Left lung (tissue), 4 donors: ENCODE measurements at regions not wholly inside any gene's neighbourhood (a gene's known extent, or its start where the extent isn't known, plus 50 kb on each side); places are given as distances from the start of the nearest gene placed in this dataset.

Experiments
- ATAC-seq: fragments of 200-7000 bp; cut with Tn5 transposase; one replicate; pipeline ENCODE4 v1.9.1; 2020; ENCODE audit warnings: moderate library complexity
- DNase-seq, 4 donors: peaks; one replicate each; pipeline ENCODE4 v3.0.0-alpha.2; 2013 to 2020
- H3K27ac ChIP-seq, 2 donors: fragments of 200-600 bp; sonication (generic) in 1 of 2; one replicate each; pipeline versions ENCODE4 v1.5.0 to v1.8.0; 2020 to 2021
- H3K27me3 ChIP-seq, 2 donors: fragments of 200-600 bp; sonication (generic) in 1 of 2; one replicate each; pipeline versions ENCODE4 v1.5.0 to v1.8.0; 2020 to 2021
- H3K36me3 ChIP-seq, 2 donors: fragments of 200-600 bp; sonication (generic) in 1 of 2; one replicate each; pipeline versions ENCODE4 v1.5.0 to v1.8.0; 2020 to 2021
- H3K4me1 ChIP-seq, 2 donors: fragments of 200-600 bp; one replicate each; pipeline ENCODE4 v1.8.0; 2021
- H3K4me3 ChIP-seq, 2 donors: fragments of 200-600 bp; sonication (generic) in 1 of 2; one replicate each; pipeline versions ENCODE4 v1.5.0 to v1.8.0; 2020 to 2021; ENCODE audit warnings: mild to moderate bottlenecking in 1 of 2
- H3K9me3 ChIP-seq, 2 donors: fragments of 200-600 bp; sonication (generic) in 1 of 2; one replicate each; pipeline versions ENCODE4 v1.5.0 to v1.8.0; 2020 to 2021
- intact Hi-C, 2 donors: fragments of 100-400 bp; cut with DNase I; formaldehyde crosslinking; loops; one replicate each; pipeline versions ENCODE4 v1.11.2 to v1.14.2; 2022
- TF ChIP-seq, protein P1 (sequence below), 2 donors: fragments of 200-600 bp; sonication (generic) in 1 of 2; IDR thresholded peaks; one replicate each; pipeline versions ENCODE4 v1.5.0 to v1.8.0; 2021; ENCODE audit warnings: antibody characterized with exemption in 2 of 2
- donor health status: DM: no; HTN: yes; CAD: no.
- donor health status: DM: no; HTN: no; CAD: no.

DNA sequence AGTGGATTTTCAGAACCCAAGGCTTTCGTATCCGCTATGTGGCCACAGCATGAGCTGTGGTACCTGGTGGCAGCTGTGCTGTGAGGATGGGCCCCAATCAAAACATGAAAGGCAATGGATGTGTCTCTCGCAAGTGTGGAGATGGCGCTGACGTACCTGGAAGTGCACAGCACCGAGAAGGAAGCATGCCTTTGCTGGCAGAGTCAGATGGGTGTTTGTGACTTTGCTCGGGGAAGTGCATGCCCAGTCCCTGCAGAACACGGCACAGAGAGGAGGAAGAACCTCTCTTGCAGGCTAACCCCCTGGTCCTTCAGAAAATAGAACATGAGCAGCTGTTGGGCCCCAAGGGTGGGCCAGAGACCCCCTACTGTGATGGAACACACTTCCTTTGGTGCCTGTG is 654.1 kb upstream of the ZWINT start:
- Histone ChIP-seq H3K4me1 (no peaks in the 10 kb centered on the region), H3K9me3 (peaks cover 0 to 12% of the 10 kb centered on the region in 2 donors), H3K4me3 (no peak overlapping the region), H3K36me3 (no peaks in the 10 kb centered on the region), H3K27me3 (no peaks in the 10 kb centered on the region), H3K27ac (no peak overlapping the region)
- intact Hi-C loops: no loop called here
- no peak for DNase-seq
- ATAC-seq: no peak
- TF ChIP-seq, protein P1, sequence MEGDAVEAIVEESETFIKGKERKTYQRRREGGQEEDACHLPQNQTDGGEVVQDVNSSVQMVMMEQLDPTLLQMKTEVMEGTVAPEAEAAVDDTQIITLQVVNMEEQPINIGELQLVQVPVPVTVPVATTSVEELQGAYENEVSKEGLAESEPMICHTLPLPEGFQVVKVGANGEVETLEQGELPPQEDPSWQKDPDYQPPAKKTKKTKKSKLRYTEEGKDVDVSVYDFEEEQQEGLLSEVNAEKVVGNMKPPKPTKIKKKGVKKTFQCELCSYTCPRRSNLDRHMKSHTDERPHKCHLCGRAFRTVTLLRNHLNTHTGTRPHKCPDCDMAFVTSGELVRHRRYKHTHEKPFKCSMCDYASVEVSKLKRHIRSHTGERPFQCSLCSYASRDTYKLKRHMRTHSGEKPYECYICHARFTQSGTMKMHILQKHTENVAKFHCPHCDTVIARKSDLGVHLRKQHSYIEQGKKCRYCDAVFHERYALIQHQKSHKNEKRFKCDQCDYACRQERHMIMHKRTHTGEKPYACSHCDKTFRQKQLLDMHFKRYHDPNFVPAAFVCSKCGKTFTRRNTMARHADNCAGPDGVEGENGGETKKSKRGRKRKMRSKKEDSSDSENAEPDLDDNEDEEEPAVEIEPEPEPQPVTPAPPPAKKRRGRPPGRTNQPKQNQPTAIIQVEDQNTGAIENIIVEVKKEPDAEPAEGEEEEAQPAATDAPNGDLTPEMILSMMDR (IDR thresholded peaks at IDR 0.05): no peak

DNA sequence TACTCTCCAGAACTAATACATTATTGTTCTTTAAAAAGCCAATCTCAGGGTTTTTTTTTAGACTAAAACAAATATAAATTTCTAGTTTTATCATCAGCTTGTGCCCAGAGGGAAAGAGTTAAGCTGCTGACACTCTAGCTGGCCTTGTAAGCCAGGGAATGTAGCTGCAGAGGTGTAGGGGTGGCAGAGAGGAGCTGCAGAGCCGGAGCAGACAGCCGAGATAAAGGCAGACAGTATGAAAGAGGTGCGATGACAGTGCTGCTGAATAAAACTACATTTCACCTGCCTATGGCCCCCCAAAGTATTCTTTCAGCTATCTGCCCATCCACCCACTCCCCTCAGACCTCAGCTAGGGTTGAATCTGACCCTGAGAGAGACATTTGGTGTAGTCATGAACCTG is 653.7 kb upstream of the ZWINT start:
- intact Hi-C loops: no loop called here

DNA sequence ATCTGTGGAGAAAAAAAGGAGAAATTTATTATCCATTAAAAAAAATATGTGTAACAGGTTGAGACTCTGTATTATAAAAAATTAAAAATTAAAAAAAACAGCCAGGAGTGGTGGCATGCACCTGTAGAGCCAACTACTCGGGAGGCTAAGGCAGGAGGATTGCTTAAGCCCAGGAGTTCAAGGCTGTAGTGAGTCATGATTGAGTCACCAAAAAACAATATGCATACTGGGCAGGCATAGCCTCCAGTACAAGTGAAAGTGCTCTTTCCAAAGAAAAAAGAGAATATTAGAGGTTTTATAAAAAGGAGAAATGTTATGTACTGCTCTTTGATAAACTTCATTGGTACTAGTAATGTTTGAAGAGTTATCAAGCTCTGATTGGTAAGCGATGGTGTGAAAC is 647.1 kb upstream of the ZWINT start:
- no peak overlapping the region for H3K27ac ChIP-seq
- DNase-seq (no peak), ATAC-seq (no peak)
- no peak overlapping the region for H3K4me3 ChIP-seq
- intact Hi-C loops: no loop called here
- no peaks in the 10 kb centered on the region for H3K4me1 ChIP-seq
- TF ChIP-seq, protein P1 (IDR thresholded peaks at IDR 0.05): no peak
- peaks cover 0 to 5% of the 10 kb centered on the region in 2 donors for H3K9me3 ChIP-seq
- no peaks in the 10 kb centered on the region for H3K36me3 ChIP-seq
- no peaks in the 10 kb centered on the region for H3K27me3 ChIP-seq

More for the DNA sequence above, 653.7 kb upstream of the ZWINT start:
- H3K4me1 ChIP-seq: no peaks in the 10 kb centered on the region
- no peak for ATAC-seq
- TF ChIP-seq, protein P1 (IDR thresholded peaks at IDR 0.05): no peak
- H3K27ac ChIP-seq: no peak overlapping the region
- no peak for DNase-seq
- H3K36me3 ChIP-seq: no peaks in the 10 kb centered on the region
- H3K4me3 ChIP-seq: no peak overlapping the region
- H3K9me3 ChIP-seq: peaks cover 0 to 9% of the 10 kb centered on the region in 2 donors
- no peaks in the 10 kb centered on the region for H3K27me3 ChIP-seq

DNA sequence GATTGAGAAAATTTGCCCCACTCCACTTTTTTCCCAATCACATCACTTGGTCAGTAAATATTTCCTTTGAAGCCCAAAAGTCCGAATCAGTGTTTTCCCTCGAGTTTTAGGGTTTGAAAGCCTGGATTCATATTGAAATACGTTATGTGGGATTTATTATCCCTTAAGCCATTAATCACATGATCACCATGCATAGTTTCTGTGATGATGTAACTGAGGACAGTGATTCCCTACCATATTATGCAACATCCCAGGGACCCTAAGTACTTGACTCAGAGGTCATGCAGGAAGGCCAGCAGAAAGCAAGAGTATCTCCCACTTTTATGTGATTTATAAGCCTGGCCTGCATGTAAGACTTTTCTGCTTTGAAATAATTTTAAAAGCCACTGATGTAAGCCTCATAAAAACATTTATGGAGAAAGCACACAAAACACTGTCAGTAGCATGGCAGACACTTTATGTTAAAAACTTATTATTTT is 630.6 kb upstream of the ZWINT start:
- Histone ChIP-seq H3K4me1 (no peaks in the 10 kb centered on the region), H3K9me3 (peaks cover 0 to 8% of the 10 kb centered on the region in 2 donors), H3K36me3 (no peaks in the 10 kb centered on the region), H3K4me3 (no peak overlapping the region), H3K27me3 (no peaks in the 10 kb centered on the region), H3K27ac (no peak overlapping the region)
- ATAC-seq (no peak), DNase-seq (no peak)
- intact Hi-C loops: no loop called here
- TF ChIP-seq, protein P1 (IDR thresholded peaks at IDR 0.05): no peak

DNA sequence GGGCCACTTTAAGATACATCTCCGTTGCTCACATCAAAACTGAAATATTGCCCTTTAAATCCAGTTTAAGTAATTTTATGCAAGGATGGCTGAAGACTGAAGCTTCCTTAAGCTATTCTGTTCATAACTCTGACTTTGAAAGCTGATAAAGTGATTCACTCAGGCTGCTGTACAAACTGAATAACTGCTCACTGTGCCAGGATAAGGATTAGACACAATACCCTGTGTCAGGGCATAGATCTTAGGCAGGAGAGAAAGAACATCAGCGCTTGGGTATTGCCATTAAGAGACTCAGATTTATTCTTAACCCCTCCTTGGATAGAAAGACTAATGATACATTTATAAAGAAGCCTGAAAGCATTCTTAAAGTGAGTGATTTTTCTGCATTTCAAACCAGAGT is 614.5 kb upstream of the ZWINT start:
- intact Hi-C loops: no loop called here
- DNase-seq: no peak
- TF ChIP-seq, protein P1 (IDR thresholded peaks at IDR 0.05): no peak

More for the DNA sequence above, 614.5 kb upstream of the ZWINT start:
- Histone ChIP-seq H3K4me3 (no peak overlapping the region), H3K9me3 (peaks cover 0 to 8% of the 10 kb centered on the region in 2 donors), H3K27me3 (no peaks in the 10 kb centered on the region), H3K27ac (no peak overlapping the region), H3K4me1 (no peaks in the 10 kb centered on the region), H3K36me3 (no peaks in the 10 kb centered on the region)
- ATAC-seq: no peak
